ENCODE measurements at regions not wholly inside any gene's neighbourhood (a gene's known extent, or its start where the extent isn't known, plus 50 kb on each side); places are given as distances from the start of the nearest gene placed in this dataset.

GRCh38 chr1:164020391-164020790, 538.6 kb upstream of the PBX1 start:
- TF ChIP-seq POLR2AphosphoS5 (IDR thresholded peaks at IDR 0.05; ENCODE audit: low read depth, low read length) (no peak), EZH2 (IDR thresholded peaks at IDR 0.05) (no peak), SIN3A (IDR thresholded peaks at IDR 0.05; ENCODE audit: low read depth) (no peak), CTCF (IDR thresholded peaks at IDR 0.05 in 2 of 3, conservative IDR thresholded peaks at IDR 0.05 in 1 of 3; ENCODE audit: borderline replicate concordance in 1 of 3, insufficient read depth in 1 of 3, low read depth in 2 of 3, low read length in 2 of 3) (no peak), ZFX (IDR thresholded peaks at IDR 0.05) (no peak), RAD21 (IDR thresholded peaks at IDR 0.05; ENCODE audit: low read depth) (no peak), EGR1 (IDR thresholded peaks at IDR 0.05; ENCODE audit: low read depth) (no peak), YY1 (IDR thresholded peaks at IDR 0.05; ENCODE audit: extremely low read depth, insufficient replicate concordance, low read depth, low read length) (no peak), REST (IDR thresholded peaks at IDR 0.05; ENCODE audit: low read depth) (no peak), EZH2phosphoT487 (IDR thresholded peaks at IDR 0.05; ENCODE audit: borderline replicate concordance) (no peak), POLR2A (IDR thresholded peaks at IDR 0.05; ENCODE audit: borderline replicate concordance, extremely low read depth, insufficient read depth, insufficient read length) (no peak)

All from HCT116 (cell line).